Stimulated activated CD8-positive, alpha-beta memory T cell treated with anti-CD3 and anti-CD28 coated beads, Interleukin-4, amount 100 ng/mL, for 48 hours (primary cell): ENCODE measurements at regions not wholly inside any gene's neighbourhood (a gene's known extent, or its start where the extent isn't known, plus 50 kb on each side); places are given as distances from the start of the nearest gene placed in this dataset.
"Not testable (repeated sequence)": the region's sequence is repeated elsewhere in the genome, so short reads cannot be mapped to it uniquely, and the experiment has no call there.

Experiments
- DNase-seq: peaks from one replicate; pipeline ENCODE4 v3.0.0-alpha.2; 2020

GRCh38 chr6:90675107-90675506 lies 88.2 kb upstream of the MAP3K7 start:
- not testable (repeated sequence) for DNase-seq

GRCh38 chr6:90674077-90674476 lies 87.2 kb upstream of the MAP3K7 start:
- DNase-seq = not testable (repeated sequence)

- no peak for DNase-seq
Measured at GRCh38 chr6:90669846-90670245, 83.0 kb upstream of the MAP3K7 start.

DNA sequence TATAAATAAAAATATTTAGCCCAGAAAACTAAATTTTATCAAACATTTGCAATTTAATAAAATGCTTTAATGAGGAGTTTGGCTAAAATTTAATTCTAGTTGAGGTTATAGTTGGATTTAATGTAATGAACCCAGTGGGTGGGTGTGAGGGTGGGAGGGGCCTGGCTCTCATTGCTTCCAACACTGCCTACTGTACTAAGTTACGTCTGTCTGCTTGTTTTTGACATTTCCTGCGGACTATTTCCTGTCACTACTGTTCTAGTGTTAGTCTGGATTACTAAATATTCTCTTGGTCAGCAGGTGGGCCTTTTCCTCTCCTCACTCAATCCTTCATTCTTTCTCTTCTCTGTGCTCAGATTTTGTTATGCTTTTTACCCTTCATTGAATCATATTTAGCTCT lies 82.5 kb upstream of the MAP3K7 start:
- no peak for DNase-seq

DNA sequence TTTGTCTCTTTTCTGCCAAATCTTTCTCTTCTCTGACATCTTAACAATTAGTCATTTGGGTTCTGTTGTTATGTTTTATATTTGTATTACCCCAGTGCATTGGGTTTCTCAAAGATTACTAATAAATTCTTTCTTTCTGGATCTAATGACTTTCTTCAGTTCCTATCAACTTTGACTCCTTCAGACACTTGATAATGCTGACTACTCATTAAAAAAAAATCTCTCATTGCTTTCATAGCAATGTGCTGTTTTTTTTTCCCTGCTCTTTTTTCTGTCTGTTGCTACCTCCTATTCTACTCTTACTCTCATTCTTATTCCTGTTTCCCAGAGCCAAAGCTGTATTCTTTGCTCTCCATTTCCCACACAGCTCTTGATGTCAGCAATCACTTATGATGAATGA lies 81.3 kb upstream of the MAP3K7 start:
- no peak for DNase-seq

DNA sequence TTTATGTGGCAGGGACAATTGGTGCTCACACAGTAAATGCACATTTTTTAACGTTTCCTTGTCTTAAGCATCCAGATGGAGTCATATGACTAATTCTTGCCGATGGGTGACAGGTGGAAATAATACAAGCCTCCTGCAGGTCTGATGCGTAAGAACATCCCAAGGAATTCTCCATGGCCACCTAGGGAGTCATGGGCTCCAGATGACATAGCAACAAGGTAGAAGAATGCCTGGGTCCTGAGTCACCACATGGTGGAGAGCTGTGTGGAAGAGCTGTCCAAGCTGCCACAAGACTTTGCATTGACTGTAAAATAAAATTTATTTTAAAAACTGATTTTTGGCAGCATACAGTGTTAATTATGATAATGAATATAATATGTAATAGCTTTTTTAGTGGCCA lies 77.0 kb upstream of the MAP3K7 start:
- no peak for DNase-seq

GRCh38 chr6:90663106-90663505 lies 76.2 kb upstream of the MAP3K7 start:
- no peak for DNase-seq

GRCh38 chr6:90660931-90661330 lies 74.1 kb upstream of the MAP3K7 start:
- DNase-seq = no peak

DNA sequence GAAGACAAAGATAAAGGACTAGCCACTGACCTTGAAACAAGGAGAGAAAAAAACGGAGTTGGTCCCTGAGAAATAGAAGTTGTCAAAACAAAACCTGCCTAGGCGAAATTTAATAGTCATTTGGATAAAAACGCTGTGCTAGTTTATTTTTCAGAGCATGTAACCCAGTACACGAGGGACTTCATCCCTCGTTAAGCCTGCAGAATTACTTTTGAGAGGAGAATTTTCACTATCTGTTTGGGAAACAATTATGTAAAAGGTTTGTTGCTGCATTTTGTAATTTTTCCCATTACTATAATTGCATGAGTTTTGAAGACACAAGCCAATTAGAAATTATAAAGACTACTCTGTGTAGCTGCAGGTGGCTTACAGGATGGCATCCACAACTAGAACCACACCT lies 71.6 kb upstream of the MAP3K7 start:
- DNase-seq = no peak

- DNase-seq = no peak
Measured at GRCh38 chr6:90656325-90656724, 69.5 kb upstream of the MAP3K7 start.

GRCh38 chr6:90654806-90655205 lies 67.9 kb upstream of the MAP3K7 start:
- no peak for DNase-seq

GRCh38 chr6:90654166-90654565 lies 67.3 kb upstream of the MAP3K7 start:
- no peak for DNase-seq

DNA sequence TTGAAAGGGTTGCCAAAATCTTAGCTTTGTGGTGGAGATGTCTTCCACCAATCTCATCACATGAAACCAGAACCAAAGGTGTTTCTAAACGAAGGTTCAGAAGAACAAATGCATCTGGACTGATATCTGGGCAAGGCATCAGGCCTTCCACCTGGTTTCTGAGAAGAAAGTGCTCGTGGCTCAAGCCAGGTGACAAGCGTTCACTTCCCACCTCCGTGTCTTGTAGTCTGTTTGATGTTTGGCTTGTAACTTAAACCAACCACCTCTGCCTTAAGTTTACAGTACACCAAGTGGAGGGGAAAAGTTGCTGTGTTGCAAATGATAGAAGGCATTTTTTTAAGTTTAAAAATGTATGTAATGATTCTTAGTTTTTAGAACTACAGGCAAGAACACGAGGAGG lies 66.9 kb upstream of the MAP3K7 start:
- DNase-seq = no peak

- DNase-seq = no peak
Measured at GRCh38 chr6:90650041-90650940, 63.4 kb upstream of the MAP3K7 start.

- no peak for DNase-seq
Measured at GRCh38 chr6:90648873-90649272, 62.0 kb upstream of the MAP3K7 start.

DNA sequence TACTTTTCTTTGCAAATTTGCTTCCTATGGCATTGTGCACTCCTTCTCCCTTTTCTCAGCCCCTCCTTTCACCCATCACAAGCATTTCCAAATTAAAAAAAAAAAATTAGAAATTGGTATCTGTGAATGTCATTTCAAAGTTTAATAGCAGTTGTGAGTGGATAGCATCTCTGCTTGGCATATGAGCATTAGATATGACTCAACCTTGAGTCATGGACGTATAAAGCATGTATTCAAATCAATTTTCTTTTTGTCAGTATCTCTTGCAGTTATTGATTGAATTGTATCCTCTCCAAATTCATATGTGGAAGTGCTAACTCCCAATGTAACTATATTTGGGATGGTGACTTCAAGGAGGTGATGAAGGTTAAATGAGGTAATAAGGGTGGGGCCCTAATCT lies 60.1 kb upstream of the MAP3K7 start:
- DNase-seq = no peak

DNA sequence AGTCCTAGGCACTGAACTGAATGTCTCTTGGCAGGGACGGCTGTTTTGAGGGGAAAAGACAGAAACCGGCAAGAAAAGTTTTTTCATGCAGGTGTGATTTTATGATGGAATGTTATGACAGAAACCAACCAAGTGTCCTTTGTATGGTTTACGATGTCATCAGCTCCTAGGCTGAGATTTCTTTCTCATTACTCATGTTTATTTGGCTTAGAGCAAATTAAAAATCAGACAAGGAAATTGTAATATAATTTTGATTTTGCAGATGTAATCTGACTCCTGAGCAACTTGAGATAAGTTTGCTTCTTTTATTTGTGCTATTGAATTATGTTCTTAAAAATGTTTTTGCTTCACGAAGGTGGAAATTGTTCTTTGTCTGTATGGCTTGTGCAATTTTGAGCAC lies 58.8 kb upstream of the MAP3K7 start:
- DNase-seq = no peak

DNA sequence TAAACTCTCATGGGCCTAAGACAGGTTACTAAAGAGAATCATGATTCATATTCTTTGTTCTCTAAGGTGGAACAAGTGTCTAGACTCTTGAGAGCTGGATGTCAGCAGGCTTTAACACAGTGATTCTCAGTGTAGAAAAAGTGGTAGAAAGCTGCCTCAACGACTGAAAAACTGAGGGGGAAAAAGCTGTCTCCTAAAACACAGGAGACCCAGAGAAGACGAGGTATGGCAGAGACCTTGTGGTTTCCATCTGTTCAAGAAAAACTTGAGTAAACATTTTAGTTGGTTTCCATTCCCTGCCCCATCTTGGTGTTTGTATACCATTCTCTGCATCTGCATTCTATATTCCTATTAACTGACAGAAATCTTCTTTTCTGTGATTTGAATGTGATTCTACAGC lies 57.6 kb upstream of the MAP3K7 start:
- no peak for DNase-seq

- no peak for DNase-seq
Measured at GRCh38 chr6:90643381-90643780, 56.5 kb upstream of the MAP3K7 start.

GRCh38 chr6:90637320-90637719 lies 50.4 kb upstream of the MAP3K7 start:
- DNase-seq = no peak
